ENCODE measurements at regions not wholly inside any gene's neighbourhood (a gene's known extent, or its start where the extent isn't known, plus 50 kb on each side); places are given as distances from the start of the nearest gene placed in this dataset.

DNA sequence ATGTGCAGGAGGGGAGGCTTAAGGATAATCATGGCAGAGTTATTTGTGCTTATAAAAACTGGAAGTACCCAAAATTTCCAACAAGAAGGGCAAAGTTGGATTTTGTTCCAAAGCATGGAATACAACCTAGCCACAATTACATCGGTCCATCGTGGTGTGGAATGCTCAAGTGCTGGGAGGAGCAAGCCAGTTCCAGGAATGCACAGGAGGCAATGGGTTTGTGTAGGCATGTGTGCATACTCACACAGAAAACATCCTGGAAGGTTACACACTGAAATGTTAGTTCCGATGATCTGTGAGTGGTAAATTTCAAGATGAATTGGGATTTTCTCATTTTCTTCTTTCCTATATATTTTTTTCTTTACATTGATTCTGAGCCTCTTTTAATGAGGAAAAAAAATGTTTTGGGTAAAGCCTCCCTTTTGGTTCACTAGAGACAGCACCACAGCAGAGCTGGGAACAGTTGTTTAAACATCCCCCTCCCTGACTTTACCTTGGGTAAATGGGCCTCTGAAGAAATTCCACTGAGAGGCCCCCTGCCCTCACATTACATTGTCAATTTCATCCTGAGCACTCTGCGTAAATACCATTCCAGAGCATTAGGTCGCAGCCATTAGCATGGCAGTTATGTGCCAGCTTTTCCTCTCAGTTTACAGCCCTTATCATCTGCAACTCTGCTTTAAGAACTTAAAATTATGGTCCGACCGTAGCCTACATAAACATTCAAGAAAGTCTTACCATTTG, 122.0 kb downstream of the UQCRFS1 start:
- no peak for DNase-seq (ENCODE audit: low spot score)
- intact Hi-C loops (cut with micrococcal nuclease), result no loop called here

DNA sequence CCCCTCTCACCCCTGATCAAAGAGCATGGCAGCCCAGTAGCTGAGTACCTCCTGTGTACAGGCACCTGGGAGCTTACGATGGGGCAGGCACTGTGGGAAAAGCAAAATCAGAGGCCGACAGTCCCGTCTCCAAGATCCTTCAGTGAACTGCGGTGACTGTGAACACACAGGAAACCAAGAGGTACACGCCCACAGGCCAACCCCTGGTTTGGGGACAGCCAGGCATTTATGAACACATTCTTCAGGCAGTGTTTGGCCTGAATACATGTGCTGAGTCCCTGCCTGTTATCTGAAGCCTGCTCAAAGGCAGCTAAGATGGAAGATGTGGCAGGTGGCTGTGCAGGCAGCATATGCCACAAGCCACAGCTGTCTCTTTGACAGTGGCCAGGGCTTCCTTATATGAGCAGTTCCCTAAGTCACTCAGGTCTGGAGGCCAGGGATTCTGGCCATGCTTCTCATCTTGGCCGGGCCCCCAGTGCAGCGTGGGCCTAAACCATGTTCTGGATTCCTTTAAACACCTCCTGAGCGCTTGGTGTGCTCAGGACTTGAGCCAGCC, 123.6 kb downstream of the UQCRFS1 start:
- H3K27ac Mint-ChIP-seq, result no peak overlapping the region
- no peaks in the 10 kb centered on the region for H3K27me3 Mint-ChIP-seq (ENCODE audit: low read depth)
- H3K36me3 Mint-ChIP-seq (ENCODE audit: low read depth), result no peaks in the 10 kb centered on the region
- no peaks in the 10 kb centered on the region for H3K4me1 Mint-ChIP-seq (ENCODE audit: low read depth)
- no peak for DNase-seq (ENCODE audit: low spot score)
- no peak overlapping the region for H3K4me3 Mint-ChIP-seq (ENCODE audit: low read depth)
- no peaks in the 10 kb centered on the region for H3K9me3 Mint-ChIP-seq
- intact Hi-C loops (cut with micrococcal nuclease), result no loop called here

More for the DNA sequence above, 122.0 kb downstream of the UQCRFS1 start:
- no peak overlapping the region for H3K27ac Mint-ChIP-seq
- no peaks in the 10 kb centered on the region for H3K9me3 Mint-ChIP-seq
- H3K36me3 Mint-ChIP-seq (ENCODE audit: low read depth), result no peaks in the 10 kb centered on the region
- no peak overlapping the region for H3K4me3 Mint-ChIP-seq (ENCODE audit: low read depth)
- H3K27me3 Mint-ChIP-seq (ENCODE audit: low read depth), result no peaks in the 10 kb centered on the region
- no peaks in the 10 kb centered on the region for H3K4me1 Mint-ChIP-seq (ENCODE audit: low read depth)

DNA sequence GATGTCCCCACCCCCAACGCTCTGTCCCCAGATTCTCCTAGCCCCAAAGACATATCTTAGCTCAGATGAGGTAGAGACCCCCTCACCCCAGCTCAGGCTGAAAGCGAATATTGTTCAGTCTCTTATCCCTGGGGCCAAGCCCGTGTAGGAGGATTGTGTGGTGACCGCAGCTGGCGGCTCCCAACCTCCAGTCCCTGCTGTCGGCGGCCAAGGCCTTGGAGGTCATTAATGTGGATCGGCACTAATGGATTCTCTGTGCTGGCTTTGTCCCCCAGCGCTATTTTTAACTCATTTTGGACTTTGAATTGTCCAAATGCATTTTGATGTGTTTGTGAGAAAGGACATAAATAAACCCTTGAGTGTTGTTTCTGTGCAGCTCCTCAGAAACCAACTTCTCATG, 124.2 kb downstream of the UQCRFS1 start:
- Mint-ChIP-seq H3K4me3 (ENCODE audit: low read depth) (no peak overlapping the region), H3K36me3 (ENCODE audit: low read depth) (no peaks in the 10 kb centered on the region), H3K9me3 (no peaks in the 10 kb centered on the region), H3K4me1 (ENCODE audit: low read depth) (no peaks in the 10 kb centered on the region), H3K27me3 (ENCODE audit: low read depth) (no peaks in the 10 kb centered on the region), H3K27ac (no peak overlapping the region)
- intact Hi-C loops (cut with micrococcal nuclease), result no loop called here
- DNase-seq (ENCODE audit: low spot score), result no peak

DNA sequence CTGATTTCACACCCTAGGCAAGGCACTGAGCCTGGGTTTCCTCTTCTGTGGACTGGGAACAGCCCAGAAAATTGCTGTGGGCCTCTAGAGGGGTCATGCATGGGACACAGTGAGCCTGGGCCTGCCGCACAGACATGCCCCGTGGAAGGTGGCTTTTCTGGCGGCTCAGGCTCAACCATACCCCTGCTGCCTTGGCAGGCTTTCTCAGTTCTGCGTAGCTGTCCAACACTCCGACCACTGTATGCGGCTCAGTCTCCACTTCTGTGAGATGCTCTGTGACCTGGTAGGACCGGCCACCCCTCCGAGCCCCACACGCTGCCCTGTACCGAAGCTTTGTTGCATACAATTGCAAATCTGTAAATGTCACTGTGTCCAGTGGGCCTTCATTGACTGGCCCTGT, 126.3 kb downstream of the UQCRFS1 start:
- no peak overlapping the region for H3K4me3 Mint-ChIP-seq (ENCODE audit: low read depth)
- DNase-seq (ENCODE audit: low spot score), result no peak
- no peaks in the 10 kb centered on the region for H3K27me3 Mint-ChIP-seq (ENCODE audit: low read depth)
- H3K4me1 Mint-ChIP-seq (ENCODE audit: low read depth), result no peaks in the 10 kb centered on the region
- no peak overlapping the region for H3K27ac Mint-ChIP-seq
- H3K9me3 Mint-ChIP-seq, result no peaks in the 10 kb centered on the region
- no peaks in the 10 kb centered on the region for H3K36me3 Mint-ChIP-seq (ENCODE audit: low read depth)
- intact Hi-C loops (cut with micrococcal nuclease), result no loop called here

DNA sequence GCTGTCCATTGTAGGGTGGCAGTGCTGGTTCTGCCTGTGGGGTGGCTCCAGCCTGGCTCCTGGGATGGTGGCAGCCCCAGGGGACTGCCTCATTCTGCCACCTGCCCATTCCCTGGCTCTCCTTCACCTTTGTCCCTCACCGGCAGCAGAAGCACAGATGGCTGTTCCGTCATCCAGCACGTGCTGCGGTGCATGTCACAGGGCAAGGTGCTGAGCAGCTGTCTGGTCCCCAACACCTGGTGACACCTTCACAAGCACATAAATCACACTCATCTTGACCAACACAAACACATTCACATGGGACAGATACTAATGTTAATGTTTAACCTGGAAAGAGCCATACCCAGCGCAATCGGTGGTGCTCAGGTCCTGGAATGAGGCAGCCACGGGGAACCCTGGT, 126.8 kb downstream of the UQCRFS1 start:
- no peaks in the 10 kb centered on the region for H3K27me3 Mint-ChIP-seq (ENCODE audit: low read depth)
- H3K4me1 Mint-ChIP-seq (ENCODE audit: low read depth), result no peaks in the 10 kb centered on the region
- no peak overlapping the region for H3K4me3 Mint-ChIP-seq (ENCODE audit: low read depth)
- H3K9me3 Mint-ChIP-seq, result no peaks in the 10 kb centered on the region
- intact Hi-C loops (cut with micrococcal nuclease), result no loop called here
- no peak overlapping the region for H3K27ac Mint-ChIP-seq
- H3K36me3 Mint-ChIP-seq (ENCODE audit: low read depth), result no peaks in the 10 kb centered on the region
- DNase-seq (ENCODE audit: low spot score), result no peak

DNA sequence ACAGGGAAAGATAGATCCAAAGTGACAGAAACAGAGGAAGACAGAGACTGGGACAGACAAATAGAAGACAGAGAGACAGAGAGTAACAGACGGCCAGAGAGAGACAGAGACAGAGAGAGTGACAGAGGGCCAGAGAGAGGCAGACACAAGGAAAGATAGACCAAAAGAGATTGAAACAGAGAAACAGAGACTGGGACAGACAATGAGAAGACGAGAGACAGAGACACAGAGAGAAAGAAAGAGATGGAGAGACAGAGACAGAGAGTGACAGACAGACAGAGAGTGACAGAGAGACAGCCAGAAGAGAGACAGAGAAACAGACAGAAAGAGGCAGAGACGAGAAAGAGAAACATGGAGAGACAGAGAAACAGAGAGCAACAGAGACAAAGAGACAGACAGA, 127.3 kb downstream of the UQCRFS1 start:
- H3K9me3 Mint-ChIP-seq, result no peaks in the 10 kb centered on the region
- no peak overlapping the region for H3K4me3 Mint-ChIP-seq (ENCODE audit: low read depth)
- no peaks in the 10 kb centered on the region for H3K4me1 Mint-ChIP-seq (ENCODE audit: low read depth)
- DNase-seq (ENCODE audit: low spot score), result no peak
- intact Hi-C loops (cut with micrococcal nuclease), result no loop called here
- no peaks in the 10 kb centered on the region for H3K36me3 Mint-ChIP-seq (ENCODE audit: low read depth)
- no peaks in the 10 kb centered on the region for H3K27me3 Mint-ChIP-seq (ENCODE audit: low read depth)
- H3K27ac Mint-ChIP-seq, result no peak overlapping the region

DNA sequence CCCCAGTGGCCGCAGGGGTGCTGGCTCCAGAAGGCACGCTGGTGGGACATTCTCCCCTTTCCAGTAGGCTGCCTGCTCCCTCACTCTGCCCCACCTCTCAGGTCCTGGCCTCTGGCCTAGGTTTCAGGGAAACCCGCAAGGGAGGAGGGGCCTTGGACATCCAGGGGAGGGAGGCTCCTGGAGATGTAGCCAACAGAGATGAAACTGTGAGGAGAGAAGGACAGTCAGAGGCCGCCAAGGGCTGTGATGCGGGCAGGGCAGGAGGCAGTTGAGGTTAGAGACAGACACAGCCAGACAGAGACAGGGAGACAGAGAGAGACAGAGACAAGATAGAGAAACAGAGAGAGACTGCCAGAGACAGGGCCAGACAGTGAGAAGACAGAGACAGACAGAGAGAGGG, 127.7 kb downstream of the UQCRFS1 start:
- intact Hi-C loops (cut with micrococcal nuclease), result no loop called here
- no peaks in the 10 kb centered on the region for H3K27me3 Mint-ChIP-seq (ENCODE audit: low read depth)
- no peaks in the 10 kb centered on the region for H3K4me1 Mint-ChIP-seq (ENCODE audit: low read depth)
- no peaks in the 10 kb centered on the region for H3K9me3 Mint-ChIP-seq
- DNase-seq (ENCODE audit: low spot score), result no peak
- H3K36me3 Mint-ChIP-seq (ENCODE audit: low read depth), result no peaks in the 10 kb centered on the region
- no peak overlapping the region for H3K27ac Mint-ChIP-seq
- H3K4me3 Mint-ChIP-seq (ENCODE audit: low read depth), result no peak overlapping the region

DNA sequence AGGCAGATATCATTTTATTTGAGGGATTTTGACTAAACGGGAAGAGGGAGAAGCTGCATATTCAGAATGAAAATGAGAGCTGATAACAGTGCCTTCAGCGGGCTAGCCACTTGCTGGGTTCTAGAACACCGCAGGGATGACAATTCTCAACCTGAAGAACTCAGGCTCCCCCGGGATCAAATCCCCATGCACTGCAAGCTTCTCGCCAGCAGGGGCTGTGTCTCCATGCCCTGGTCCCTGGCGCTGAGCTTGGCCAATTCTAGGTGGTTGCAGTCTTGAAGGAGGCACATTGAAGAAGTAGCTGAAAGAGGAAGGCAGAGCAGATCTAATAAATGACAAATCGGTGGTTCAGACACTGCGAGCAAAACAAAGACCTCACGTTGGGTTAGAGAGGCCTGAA, 128.7 kb downstream of the UQCRFS1 start:
- intact Hi-C loops (cut with micrococcal nuclease), result no loop called here
- H3K36me3 Mint-ChIP-seq (ENCODE audit: low read depth), result no peaks in the 10 kb centered on the region

DNA sequence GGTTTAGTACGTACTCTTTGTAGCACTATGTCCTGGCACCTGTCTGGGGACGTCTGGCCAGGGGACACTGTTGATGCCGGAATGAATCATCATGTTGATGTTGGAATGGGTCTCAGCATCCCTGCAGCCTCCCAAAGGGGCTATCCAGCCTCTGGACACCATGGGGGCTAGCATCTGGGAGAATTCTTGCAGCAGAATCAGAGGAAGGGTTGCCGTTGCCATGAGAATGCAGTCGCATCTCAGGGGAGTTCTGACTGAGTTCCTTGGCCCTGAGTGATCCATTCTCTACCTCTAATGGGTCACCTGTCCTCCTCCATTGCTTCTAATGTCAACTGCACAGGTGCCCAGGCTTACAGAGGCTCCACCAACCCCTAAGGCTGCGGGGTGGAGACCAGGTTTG, 129.1 kb downstream of the UQCRFS1 start:
- DNase-seq (ENCODE audit: low spot score), result no peak
- Mint-ChIP-seq H3K36me3 (ENCODE audit: low read depth) (no peaks in the 10 kb centered on the region), H3K4me1 (ENCODE audit: low read depth) (no peaks in the 10 kb centered on the region), H3K27ac (no peak overlapping the region), H3K4me3 (ENCODE audit: low read depth) (no peak overlapping the region), H3K27me3 (ENCODE audit: low read depth) (no peaks in the 10 kb centered on the region), H3K9me3 (no peaks in the 10 kb centered on the region)
- intact Hi-C loops (cut with micrococcal nuclease), result no loop called here

More for the DNA sequence above, 128.7 kb downstream of the UQCRFS1 start:
- no peak for DNase-seq (ENCODE audit: low spot score)
- no peaks in the 10 kb centered on the region for H3K4me1 Mint-ChIP-seq (ENCODE audit: low read depth)
- no peak overlapping the region for H3K4me3 Mint-ChIP-seq (ENCODE audit: low read depth)
- no peak overlapping the region for H3K27ac Mint-ChIP-seq
- no peaks in the 10 kb centered on the region for H3K27me3 Mint-ChIP-seq (ENCODE audit: low read depth)
- H3K9me3 Mint-ChIP-seq, result no peaks in the 10 kb centered on the region

DNA sequence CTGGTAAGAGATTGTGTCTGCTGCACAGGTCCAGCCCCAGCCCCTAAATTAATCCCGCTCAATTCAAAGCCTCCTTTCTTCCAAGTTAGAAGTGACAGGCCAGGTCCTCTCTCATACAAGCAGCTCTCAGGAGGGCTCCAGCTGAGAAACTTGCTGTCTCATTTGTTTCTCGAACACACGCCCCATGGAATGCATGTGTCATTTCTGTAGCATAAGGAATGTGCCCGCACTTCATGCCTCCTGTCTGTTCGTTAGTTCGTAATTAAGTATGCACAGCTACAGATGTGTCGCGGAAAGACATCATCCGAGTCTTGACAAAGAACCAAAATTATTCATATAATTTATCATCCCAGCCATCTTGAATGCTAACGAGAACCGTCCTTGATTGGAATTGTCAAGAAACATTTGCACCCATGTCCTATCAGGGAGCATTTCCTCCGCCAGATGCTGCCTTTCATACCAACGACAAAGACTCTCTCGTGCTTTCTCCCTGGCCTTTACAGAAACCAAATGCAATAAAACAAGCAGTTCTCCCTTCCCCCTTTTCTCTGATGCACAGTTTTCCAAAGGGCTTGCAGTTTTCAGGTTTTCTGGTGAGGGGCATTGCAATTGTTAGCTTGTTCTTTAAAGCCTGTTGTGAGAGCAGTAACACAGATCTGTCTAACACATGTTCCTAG, 133.5 kb downstream of the UQCRFS1 start:
- no peak for DNase-seq (ENCODE audit: low spot score)
- H3K27ac Mint-ChIP-seq, result no peak overlapping the region
- intact Hi-C loops (cut with micrococcal nuclease), result no loop called here
- H3K9me3 Mint-ChIP-seq, result no peaks in the 10 kb centered on the region
- H3K36me3 Mint-ChIP-seq (ENCODE audit: low read depth), result no peaks in the 10 kb centered on the region
- no peaks in the 10 kb centered on the region for H3K27me3 Mint-ChIP-seq (ENCODE audit: low read depth)
- H3K4me1 Mint-ChIP-seq (ENCODE audit: low read depth), result no peaks in the 10 kb centered on the region
- H3K4me3 Mint-ChIP-seq (ENCODE audit: low read depth), result no peak overlapping the region

DNA sequence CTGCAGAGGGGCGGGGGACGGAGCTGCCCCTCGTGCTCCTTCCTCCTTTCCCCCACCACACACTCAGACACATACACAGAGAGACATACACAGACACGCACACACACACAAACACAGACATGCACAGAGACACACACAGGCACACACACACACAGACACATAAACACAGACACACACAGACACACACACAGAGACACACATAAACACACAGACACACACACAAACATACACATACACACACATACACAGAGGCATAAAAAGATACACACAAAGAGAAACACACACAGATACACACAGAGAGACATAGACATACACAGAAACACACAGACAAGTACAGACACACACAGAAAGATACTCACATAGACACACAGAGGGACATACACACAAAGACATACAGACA, 136.0 kb downstream of the UQCRFS1 start:
- intact Hi-C loops (cut with micrococcal nuclease), result no loop called here
- Mint-ChIP-seq H3K9me3 (no peaks in the 10 kb centered on the region), H3K27ac (no peak overlapping the region), H3K27me3 (ENCODE audit: low read depth) (no peaks in the 10 kb centered on the region), H3K4me1 (ENCODE audit: low read depth) (no peaks in the 10 kb centered on the region), H3K36me3 (ENCODE audit: low read depth) (no peaks in the 10 kb centered on the region), H3K4me3 (ENCODE audit: low read depth) (no peak overlapping the region)
- DNase-seq (ENCODE audit: low spot score), result no peak

DNA sequence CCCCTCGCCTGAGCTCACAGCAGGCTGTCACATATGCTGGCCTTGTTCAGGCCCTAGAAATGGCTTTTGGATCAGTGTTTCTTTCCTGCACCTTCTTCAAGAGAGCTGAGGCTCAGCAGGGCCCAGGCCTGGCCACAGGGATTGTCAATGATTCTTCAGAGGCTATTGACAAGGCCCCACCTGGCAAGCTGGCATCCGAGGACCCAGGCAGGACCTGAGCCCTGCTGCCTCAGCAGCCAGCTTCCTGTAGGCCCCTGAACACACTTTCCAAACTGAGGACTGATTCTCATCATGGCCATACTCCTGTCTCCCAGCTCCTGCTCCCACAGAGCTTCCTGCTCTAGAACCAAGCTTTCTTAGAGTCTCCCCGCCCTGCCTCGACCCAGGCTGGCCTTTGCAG, 136.8 kb downstream of the UQCRFS1 start:
- H3K4me3 Mint-ChIP-seq (ENCODE audit: low read depth), result no peak overlapping the region
- no peaks in the 10 kb centered on the region for H3K4me1 Mint-ChIP-seq (ENCODE audit: low read depth)
- no peaks in the 10 kb centered on the region for H3K36me3 Mint-ChIP-seq (ENCODE audit: low read depth)
- no peak overlapping the region for H3K27ac Mint-ChIP-seq
- H3K9me3 Mint-ChIP-seq, result no peaks in the 10 kb centered on the region
- no peaks in the 10 kb centered on the region for H3K27me3 Mint-ChIP-seq (ENCODE audit: low read depth)
- intact Hi-C loops (cut with micrococcal nuclease), result no loop called here
- no peak for DNase-seq (ENCODE audit: low spot score)

DNA sequence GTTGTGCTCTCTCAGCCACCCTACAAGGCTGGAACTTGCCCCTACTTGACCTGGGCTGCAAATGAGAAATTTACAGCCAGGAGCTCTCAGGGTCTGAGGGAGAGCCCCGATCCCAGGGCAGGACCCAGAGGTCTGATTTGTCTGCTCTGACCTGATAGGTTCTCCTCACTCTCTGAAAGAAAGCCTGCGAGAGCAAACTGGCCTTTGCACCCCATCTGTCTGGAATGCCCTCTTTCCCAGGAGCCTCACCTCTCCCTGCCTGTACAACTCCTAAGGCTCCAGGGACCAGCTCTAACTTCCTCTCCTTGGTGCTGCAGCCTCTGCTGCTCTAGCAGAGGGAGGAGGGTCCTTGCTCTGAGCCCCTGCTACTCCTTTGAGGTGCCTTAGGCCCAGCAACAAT, 137.8 kb downstream of the UQCRFS1 start:
- Mint-ChIP-seq H3K36me3 (ENCODE audit: low read depth) (no peaks in the 10 kb centered on the region), H3K27me3 (ENCODE audit: low read depth) (no peaks in the 10 kb centered on the region), H3K4me1 (ENCODE audit: low read depth) (no peaks in the 10 kb centered on the region), H3K4me3 (ENCODE audit: low read depth) (no peak overlapping the region), H3K27ac (no peak overlapping the region), H3K9me3 (no peaks in the 10 kb centered on the region)
- no peak for DNase-seq (ENCODE audit: low spot score)
- intact Hi-C loops (cut with micrococcal nuclease), result no loop called here
